GM12874 (cell line): ENCODE measurements at regions not wholly inside any gene's neighbourhood (a gene's known extent, or its start where the extent isn't known, plus 50 kb on each side); places are given as distances from the start of the nearest gene placed in this dataset.

Experiments used
- TF ChIP-seq, protein P1 (sequence below): IDR thresholded peaks from 2 replicates; pipeline ENCODE4 v1.5.1; 2011; ENCODE audit warnings: low read depth, mild to moderate bottlenecking, control low read depth, low read length, moderate library complexity; ENCODE audit not compliant: insufficient read depth

DNA sequence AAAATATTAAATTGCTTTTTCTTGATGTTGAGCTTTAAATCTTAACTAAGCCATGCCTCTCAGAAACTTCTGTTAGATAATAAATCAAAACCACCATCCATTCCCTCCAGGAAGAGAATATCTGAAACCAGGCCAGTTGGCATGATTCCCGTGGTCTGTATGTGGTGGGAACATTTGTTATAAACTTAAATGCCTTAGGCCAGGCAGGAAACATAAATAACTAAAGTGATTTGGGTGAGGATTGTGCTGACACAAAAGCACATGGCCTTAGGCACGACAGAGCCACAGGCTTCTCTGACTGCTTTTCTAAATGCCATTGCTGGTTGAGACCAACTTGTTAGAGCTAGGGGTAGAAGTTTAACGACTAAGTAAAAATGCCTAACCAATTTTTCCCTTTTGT, 255.9 kb downstream of the GABRG2 start:
- TF ChIP-seq, protein P1, sequence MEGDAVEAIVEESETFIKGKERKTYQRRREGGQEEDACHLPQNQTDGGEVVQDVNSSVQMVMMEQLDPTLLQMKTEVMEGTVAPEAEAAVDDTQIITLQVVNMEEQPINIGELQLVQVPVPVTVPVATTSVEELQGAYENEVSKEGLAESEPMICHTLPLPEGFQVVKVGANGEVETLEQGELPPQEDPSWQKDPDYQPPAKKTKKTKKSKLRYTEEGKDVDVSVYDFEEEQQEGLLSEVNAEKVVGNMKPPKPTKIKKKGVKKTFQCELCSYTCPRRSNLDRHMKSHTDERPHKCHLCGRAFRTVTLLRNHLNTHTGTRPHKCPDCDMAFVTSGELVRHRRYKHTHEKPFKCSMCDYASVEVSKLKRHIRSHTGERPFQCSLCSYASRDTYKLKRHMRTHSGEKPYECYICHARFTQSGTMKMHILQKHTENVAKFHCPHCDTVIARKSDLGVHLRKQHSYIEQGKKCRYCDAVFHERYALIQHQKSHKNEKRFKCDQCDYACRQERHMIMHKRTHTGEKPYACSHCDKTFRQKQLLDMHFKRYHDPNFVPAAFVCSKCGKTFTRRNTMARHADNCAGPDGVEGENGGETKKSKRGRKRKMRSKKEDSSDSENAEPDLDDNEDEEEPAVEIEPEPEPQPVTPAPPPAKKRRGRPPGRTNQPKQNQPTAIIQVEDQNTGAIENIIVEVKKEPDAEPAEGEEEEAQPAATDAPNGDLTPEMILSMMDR = no peak

DNA sequence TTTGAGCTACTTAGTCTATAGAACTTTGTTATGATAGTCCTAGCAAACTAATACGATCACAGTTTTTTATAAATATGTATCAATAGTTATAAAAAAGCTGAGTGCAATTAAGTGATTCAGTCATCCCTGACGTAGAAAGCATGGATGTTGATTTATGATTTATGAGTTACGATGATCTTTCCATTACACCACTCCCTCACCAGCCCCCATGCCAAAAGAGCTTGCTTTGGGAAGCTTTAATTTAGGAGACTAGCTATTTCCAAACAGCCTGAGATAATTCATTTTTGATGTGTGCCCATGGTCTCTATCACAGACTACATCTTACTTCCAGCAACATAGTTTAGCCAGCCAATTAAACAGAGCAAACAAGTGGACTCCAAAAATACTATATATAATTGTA, 256.8 kb downstream of the GABRG2 start:
- TF ChIP-seq, protein P1 = no peak

DNA sequence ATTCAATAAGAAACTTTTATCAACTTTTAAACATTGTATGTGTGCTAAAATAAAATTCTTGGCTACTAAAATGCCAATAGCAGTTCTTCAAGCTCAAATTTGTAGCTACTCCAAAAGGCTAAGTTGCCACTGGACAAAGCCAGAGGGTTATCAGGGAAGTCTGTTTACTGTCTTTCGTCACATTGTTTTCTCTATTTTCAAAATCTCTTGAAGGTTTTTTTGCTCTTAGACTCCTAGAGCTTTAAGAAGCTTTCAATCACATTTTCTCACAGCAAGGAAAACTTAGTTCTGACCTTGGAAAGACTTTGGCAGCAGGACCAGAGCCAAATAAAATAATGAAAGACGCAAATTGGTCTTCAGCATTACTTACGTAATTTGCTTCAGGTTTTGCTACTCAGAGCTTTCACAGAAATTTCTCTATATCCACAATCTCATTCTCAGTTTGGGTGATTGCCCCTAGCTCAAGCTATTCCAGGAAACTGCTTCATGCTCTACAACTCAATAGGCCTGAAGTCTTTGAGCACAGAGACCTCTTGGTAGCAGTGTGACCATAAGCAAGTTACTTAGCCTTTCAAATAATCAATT, 257.7 kb downstream of the GABRG2 start:
- TF ChIP-seq, protein P1 = no peak

DNA sequence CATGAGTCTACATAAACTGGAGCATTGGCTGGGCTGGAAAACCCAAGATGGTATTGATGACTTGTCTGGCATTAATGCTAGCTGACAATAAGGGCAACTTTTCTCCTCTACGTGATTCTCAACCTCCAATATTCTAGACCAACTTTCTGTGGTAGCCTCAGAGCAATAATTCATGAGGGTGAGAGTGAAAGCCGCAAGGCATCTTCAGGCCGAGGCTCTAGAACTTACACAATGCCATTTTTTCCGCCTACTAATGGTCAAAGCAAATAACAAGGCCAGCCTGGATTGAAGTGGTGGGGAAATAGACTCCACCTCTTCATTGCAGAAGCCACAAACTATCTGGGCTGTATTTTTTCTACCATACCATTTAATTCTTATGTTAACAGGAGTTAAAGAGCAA, 267.4 kb downstream of the GABRG2 start:
- TF ChIP-seq, protein P1 = no peak

DNA sequence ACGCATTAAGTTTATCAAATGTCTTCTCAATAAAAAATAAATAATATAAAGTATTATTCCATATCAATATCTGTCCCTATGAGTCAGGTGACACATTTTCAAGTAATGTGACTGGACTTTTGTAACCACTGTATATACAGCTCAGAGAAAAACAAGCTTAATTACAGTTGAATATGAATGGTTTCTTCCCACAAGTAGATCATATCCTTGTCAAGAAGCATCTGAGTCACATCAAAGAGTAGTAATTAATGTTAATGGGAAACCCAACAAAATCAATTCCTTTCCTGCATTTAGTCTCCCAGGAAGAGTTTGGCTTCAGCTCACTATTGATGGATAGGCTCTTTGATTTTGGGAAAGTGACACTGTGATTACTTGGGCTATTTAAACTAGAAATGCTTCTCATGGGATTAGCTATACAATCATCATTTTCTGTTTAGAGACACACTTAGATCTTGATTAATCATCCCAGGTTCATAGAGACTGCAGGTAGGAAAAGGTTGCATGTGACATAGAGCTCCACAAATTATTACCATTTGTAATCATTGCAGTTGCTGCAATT, 292.9 kb downstream of the GABRG2 start:
- TF ChIP-seq, protein P1 = no peak

DNA sequence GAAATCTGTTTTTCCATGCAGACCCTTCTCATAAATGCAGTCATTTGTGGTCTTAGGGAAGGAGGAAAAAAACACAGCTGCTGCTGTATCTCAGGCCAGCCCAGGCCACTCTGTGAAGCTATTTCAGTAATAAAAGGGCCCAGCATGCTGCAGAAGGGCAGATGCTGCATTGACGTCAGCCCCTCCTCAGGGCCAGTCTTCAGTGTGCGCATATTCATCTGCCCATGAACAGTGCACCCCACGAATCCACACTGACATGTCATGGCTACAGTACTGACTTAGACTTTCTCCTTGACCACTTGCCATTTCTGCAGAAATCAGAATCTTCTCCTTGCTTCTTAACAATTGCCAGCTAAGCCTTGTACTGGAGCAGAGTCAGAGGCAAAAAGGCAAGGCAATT, 304.7 kb downstream of the GABRG2 start:
- TF ChIP-seq, protein P1 = no peak

DNA sequence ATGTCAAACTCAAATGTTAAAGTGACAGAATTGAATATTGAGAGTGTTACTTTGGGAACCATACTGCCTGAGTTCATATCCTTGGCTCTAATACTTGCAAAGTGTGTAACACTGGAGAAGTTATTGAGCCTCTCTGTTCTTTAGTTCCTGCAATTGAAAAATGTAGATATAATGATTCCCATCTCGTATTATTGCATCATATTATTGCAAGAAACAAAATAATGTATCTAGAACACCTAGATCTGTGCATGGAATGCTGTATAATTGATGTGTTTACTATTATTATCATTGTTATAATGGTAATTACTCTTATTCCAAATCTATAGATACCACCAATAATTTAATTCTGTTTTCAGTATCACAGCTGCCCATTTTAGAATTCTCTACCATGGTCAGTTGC, 310.3 kb downstream of the GABRG2 start:
- TF ChIP-seq, protein P1 = no peak
